ENCODE measurements at regions not wholly inside any gene's neighbourhood (a gene's known extent, or its start where the extent isn't known, plus 50 kb on each side); places are given as distances from the start of the nearest gene placed in this dataset.

DNA sequence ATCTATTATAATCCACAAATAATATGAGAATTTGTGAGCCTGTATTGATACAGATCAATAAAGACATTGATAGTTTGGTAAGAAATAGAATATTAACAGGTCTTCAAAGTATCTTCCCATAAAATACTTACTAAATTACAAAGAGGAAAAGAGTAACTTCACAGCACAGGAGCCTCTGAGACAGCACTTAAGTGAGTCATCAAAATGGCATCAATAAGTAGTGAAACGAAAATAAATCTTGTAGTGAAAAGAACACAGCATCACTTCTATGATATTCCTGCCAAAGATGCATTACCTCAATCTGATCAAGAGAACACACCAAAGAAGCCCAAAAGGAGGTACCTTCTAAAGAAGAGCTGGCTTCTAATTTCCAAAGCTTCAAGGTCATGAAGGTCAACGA is 116.4 kb downstream of the CBLN2 start:
- no peak for DNase-seq (ENCODE audit: low spot score in 2 of 2)
- TF ChIP-seq POLR2AphosphoS5 (IDR thresholded peaks at IDR 0.05) (no peak), EP300 (IDR thresholded peaks at IDR 0.05) (no peak), CTCF (IDR thresholded peaks at IDR 0.05) (no peak), POLR2A (IDR thresholded peaks at IDR 0.05) (no peak)
- H3K36me3 ChIP-seq, result no peaks in the 10 kb centered on the region
- H3K27me3 ChIP-seq, result no peaks in the 10 kb centered on the region
- WGBS, result 42% methylated on average over 2 of the region's 2 CpGs
- H3K4me1 ChIP-seq, result no peaks in the 10 kb centered on the region
- H3K27ac ChIP-seq, result no peak overlapping the region
- no peaks in the 10 kb centered on the region for H3K9me3 ChIP-seq
- H3K4me3 ChIP-seq, result no peak overlapping the region

DNA sequence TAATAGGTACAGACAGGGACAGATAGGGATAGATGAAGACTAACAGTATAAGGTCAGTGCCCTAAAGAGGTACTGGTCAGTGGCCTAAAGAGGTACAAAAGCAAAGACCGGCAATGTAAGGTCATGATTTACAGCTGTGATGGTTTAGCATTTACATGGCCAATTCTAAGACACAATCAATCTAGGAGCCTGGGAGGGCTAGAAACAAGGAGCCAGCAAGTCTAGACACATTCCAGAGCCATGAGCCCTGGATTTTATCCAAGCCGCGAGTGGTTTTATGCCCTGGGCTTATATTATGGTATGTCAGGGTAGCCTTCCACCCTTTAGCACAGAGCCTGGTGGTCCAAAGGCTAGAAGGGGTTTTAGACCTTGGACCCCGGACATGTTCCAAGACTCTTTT is 124.2 kb downstream of the CBLN2 start:
- TF ChIP-seq CTCF (IDR thresholded peaks at IDR 0.05), result no peak
- TF ChIP-seq EP300 (IDR thresholded peaks at IDR 0.05), result no peak
- no peak for TF ChIP-seq POLR2A (IDR thresholded peaks at IDR 0.05)
- no peak for TF ChIP-seq POLR2AphosphoS5 (IDR thresholded peaks at IDR 0.05)
- H3K4me3 ChIP-seq, result no peak overlapping the region
- DNase-seq (ENCODE audit: low spot score in 2 of 2), result no peak
- no peaks in the 10 kb centered on the region for H3K36me3 ChIP-seq
- H3K27me3 ChIP-seq, result no peaks in the 10 kb centered on the region
- no peak overlapping the region for H3K27ac ChIP-seq
- no peaks in the 10 kb centered on the region for H3K4me1 ChIP-seq
- 57% methylated on average over 4 of the region's 4 CpGs for WGBS
- H3K9me3 ChIP-seq, result no peaks in the 10 kb centered on the region

DNA sequence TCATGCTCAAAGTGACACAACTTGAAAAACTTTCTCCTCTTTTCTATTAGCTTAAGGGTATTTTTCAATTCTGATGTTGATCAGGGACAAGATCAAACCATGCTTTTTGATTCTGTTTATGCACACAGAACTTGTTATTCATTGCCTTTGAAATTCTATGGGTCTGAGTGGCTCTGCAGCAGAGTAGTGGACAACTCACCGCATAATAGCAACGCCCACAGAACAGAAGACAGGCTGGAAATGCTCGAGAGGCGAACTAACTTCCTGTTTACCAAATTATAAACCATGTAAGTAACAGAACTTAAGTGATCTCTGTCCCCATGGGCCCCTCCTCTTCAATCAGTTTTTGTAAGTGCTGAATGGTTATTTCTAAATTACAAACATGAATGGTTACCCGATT is 131.2 kb downstream of the CBLN2 start:
- TF ChIP-seq CTCF (IDR thresholded peaks at IDR 0.05) (no peak), EP300 (IDR thresholded peaks at IDR 0.05) (no peak), POLR2A (IDR thresholded peaks at IDR 0.05) (no peak), POLR2AphosphoS5 (IDR thresholded peaks at IDR 0.05) (no peak)
- 44% methylated on average over 5 of the region's 5 CpGs for WGBS
- H3K27ac ChIP-seq, result no peak overlapping the region
- no peaks in the 10 kb centered on the region for H3K4me1 ChIP-seq
- H3K36me3 ChIP-seq, result no peaks in the 10 kb centered on the region
- DNase-seq (ENCODE audit: low spot score in 2 of 2), result no peak
- H3K27me3 ChIP-seq, result no peaks in the 10 kb centered on the region
- no peak overlapping the region for H3K4me3 ChIP-seq
- no peaks in the 10 kb centered on the region for H3K9me3 ChIP-seq

- WGBS, result 72% methylated on average over 5 of the region's 5 CpGs
- Histone ChIP-seq H3K27me3 (no peaks in the 10 kb centered on the region), H3K4me3 (no peak overlapping the region)
Observed at GRCh38 chr18:72411261-72411660, 132.9 kb downstream of the CBLN2 start.

GRCh38 chr18:72410399-72410798 is 133.7 kb downstream of the CBLN2 start:
- Histone ChIP-seq H3K27me3 (no peaks in the 10 kb centered on the region), H3K4me1 (no peaks in the 10 kb centered on the region), H3K36me3 (no peaks in the 10 kb centered on the region), H3K4me3 (no peak overlapping the region), H3K27ac (no peak overlapping the region), H3K9me3 (no peaks in the 10 kb centered on the region)
- no peak for DNase-seq (ENCODE audit: low spot score in 2 of 2)
- TF ChIP-seq CTCF (IDR thresholded peaks at IDR 0.05) (no peak), EP300 (IDR thresholded peaks at IDR 0.05) (no peak), POLR2A (IDR thresholded peaks at IDR 0.05) (no peak), POLR2AphosphoS5 (IDR thresholded peaks at IDR 0.05) (no peak)
- WGBS, result 60% methylated on average over 1 of the region's 1 CpG

More at GRCh38 chr18:72411261-72411660, 132.9 kb downstream of the CBLN2 start:
- Histone ChIP-seq H3K27ac (no peak overlapping the region), H3K36me3 (no peaks in the 10 kb centered on the region), H3K9me3 (no peaks in the 10 kb centered on the region), H3K4me1 (no peaks in the 10 kb centered on the region)
- no peak for DNase-seq (ENCODE audit: low spot score in 2 of 2)
- TF ChIP-seq POLR2AphosphoS5 (IDR thresholded peaks at IDR 0.05) (no peak), POLR2A (IDR thresholded peaks at IDR 0.05) (no peak), EP300 (IDR thresholded peaks at IDR 0.05) (no peak), CTCF (IDR thresholded peaks at IDR 0.05) (no peak)

Data from suprapubic skin (tissue), 4 donors.